ENCODE measurements at regions not wholly inside any gene's neighbourhood (a gene's known extent, or its start where the extent isn't known, plus 50 kb on each side); places are given as distances from the start of the nearest gene placed in this dataset.

DNA sequence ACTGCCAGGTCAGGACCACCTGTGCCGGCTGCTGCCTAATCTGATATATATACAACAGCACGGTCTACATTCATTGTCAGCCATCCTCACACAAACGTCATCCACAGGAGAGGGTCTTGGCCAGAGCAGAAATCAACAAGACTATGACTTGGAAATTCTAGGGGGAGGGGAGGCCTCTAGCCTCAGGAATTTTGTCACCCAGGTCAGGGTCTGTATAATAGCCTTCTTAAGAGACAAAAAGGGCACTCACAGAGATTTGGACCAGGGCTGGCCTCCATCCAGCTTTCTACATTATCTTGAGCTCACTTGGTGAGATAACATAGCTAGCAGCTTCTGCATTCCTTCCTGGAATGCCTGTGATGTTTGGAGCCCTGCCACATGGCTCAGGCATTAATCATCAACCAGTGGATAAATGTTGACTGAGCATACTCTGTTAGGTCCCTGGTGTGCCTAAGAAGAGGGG, 50.4 kb upstream of the CTIF start (continued):
- TF ChIP-seq, protein P1, sequence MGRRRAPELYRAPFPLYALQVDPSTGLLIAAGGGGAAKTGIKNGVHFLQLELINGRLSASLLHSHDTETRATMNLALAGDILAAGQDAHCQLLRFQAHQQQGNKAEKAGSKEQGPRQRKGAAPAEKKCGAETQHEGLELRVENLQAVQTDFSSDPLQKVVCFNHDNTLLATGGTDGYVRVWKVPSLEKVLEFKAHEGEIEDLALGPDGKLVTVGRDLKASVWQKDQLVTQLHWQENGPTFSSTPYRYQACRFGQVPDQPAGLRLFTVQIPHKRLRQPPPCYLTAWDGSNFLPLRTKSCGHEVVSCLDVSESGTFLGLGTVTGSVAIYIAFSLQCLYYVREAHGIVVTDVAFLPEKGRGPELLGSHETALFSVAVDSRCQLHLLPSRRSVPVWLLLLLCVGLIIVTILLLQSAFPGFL (CRISPR knock-in tag; IDR thresholded peaks at IDR 0.05): no peak
- no peak for TF ChIP-seq ZNF136 (CRISPR knock-in tag; IDR thresholded peaks at IDR 0.05; ENCODE audit: low read depth)
- peak; percentile 54; the same call in 1 of the 2 replicates for TF ChIP-seq ZNF143 (CRISPR knock-in tag; IDR thresholded peaks at IDR 0.05)
- no peak for TF ChIP-seq ZIK1 (CRISPR knock-in tag; IDR thresholded peaks at IDR 0.05; ENCODE audit: borderline replicate concordance, low read depth)
- TF ChIP-seq HOMEZ (CRISPR knock-in tag; IDR thresholded peaks at IDR 0.05; ENCODE audit: low read depth): peak; percentile 56; the same call in 1 of the 2 replicates
- no peak for TF ChIP-seq ZNF546 (CRISPR knock-in tag; conservative IDR thresholded peaks at IDR 0.05)
- TF ChIP-seq PHF20 (CRISPR knock-in tag; IDR thresholded peaks at IDR 0.05): no peak
- TF ChIP-seq SPEN (CRISPR knock-in tag; IDR thresholded peaks at IDR 0.05; ENCODE audit: low read depth): no peak; the same call in 1 of the 2 replicates
- TF ChIP-seq GPBP1L1 (CRISPR knock-in tag; IDR thresholded peaks at IDR 0.05): no peak
- TF ChIP-seq NAIF1 (CRISPR knock-in tag; IDR thresholded peaks at IDR 0.05; ENCODE audit: borderline replicate concordance): no peak
- TF ChIP-seq ADNP (CRISPR knock-in tag; IDR thresholded peaks at IDR 0.05): no peak
- TF ChIP-seq, protein P2, sequence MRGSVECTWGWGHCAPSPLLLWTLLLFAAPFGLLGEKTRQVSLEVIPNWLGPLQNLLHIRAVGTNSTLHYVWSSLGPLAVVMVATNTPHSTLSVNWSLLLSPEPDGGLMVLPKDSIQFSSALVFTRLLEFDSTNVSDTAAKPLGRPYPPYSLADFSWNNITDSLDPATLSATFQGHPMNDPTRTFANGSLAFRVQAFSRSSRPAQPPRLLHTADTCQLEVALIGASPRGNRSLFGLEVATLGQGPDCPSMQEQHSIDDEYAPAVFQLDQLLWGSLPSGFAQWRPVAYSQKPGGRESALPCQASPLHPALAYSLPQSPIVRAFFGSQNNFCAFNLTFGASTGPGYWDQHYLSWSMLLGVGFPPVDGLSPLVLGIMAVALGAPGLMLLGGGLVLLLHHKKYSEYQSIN (CRISPR knock-in tag; IDR thresholded peaks at IDR 0.05; ENCODE audit: borderline replicate concordance): no peak
- TF ChIP-seq ZNF572 (CRISPR knock-in tag; IDR thresholded peaks at IDR 0.05): no peak
- TF ChIP-seq, protein P3, sequence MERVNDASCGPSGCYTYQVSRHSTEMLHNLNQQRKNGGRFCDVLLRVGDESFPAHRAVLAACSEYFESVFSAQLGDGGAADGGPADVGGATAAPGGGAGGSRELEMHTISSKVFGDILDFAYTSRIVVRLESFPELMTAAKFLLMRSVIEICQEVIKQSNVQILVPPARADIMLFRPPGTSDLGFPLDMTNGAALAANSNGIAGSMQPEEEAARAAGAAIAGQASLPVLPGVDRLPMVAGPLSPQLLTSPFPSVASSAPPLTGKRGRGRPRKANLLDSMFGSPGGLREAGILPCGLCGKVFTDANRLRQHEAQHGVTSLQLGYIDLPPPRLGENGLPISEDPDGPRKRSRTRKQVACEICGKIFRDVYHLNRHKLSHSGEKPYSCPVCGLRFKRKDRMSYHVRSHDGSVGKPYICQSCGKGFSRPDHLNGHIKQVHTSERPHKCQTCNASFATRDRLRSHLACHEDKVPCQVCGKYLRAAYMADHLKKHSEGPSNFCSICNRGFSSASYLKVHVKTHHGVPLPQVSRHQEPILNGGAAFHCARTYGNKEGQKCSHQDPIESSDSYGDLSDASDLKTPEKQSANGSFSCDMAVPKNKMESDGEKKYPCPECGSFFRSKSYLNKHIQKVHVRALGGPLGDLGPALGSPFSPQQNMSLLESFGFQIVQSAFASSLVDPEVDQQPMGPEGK (CRISPR knock-in tag; IDR thresholded peaks at IDR 0.05): peak; percentile 71; the same call in 1 of the 2 replicates
- TF ChIP-seq ZSCAN30 (CRISPR knock-in tag; IDR thresholded peaks at IDR 0.05): no peak
- TF ChIP-seq SETDB1 (CRISPR knock-in tag; IDR thresholded peaks at IDR 0.05; ENCODE audit: borderline replicate concordance): no peak
- no peak for TF ChIP-seq SMAD1 (CRISPR knock-in tag; IDR thresholded peaks at IDR 0.05; ENCODE audit: borderline replicate concordance, low read depth)
- no peak for TF ChIP-seq ZNF382 (CRISPR knock-in tag; IDR thresholded peaks at IDR 0.05; ENCODE audit: borderline replicate concordance)
- TF ChIP-seq ZBTB39 (CRISPR knock-in tag; IDR thresholded peaks at IDR 0.05): no peak
- no peak for TF ChIP-seq ZNF891 (CRISPR knock-in tag; IDR thresholded peaks at IDR 0.05)
- peak; percentile 85 for TF ChIP-seq GATAD2A (CRISPR knock-in tag; IDR thresholded peaks at IDR 0.05)
- TF ChIP-seq NFE2L2 (IDR thresholded peaks at IDR 0.05; ENCODE audit: low read length): no peak

All from HepG2 (cell line).